DND-41 (cell line): ENCODE measurements at regions not wholly inside any gene's neighbourhood (a gene's known extent, or its start where the extent isn't known, plus 50 kb on each side); places are given as distances from the start of the nearest gene placed in this dataset.

Experiments used
- ATAC-seq: fragments of 200-7000 bp; cut with Tn5 transposase; 3 replicates; pipeline ENCODE4 v1.9.1; 2021; ENCODE audit warnings: low read depth; ENCODE audit not compliant: insufficient read depth
- DNase-seq: peaks from one replicate; pipeline ENCODE4 v3.0.0-alpha.2; 2020
- H2AFZ ChIP-seq: 2 replicates; pipeline ENCODE4 v1.6.0; 2012; ENCODE audit warnings: low read depth, low read length
- H3K27ac ChIP-seq: 2 replicates; pipeline ENCODE4 v1.5.1; 2012; ENCODE audit warnings: low read length, inconsistent platforms
- H3K27me3 ChIP-seq: fragments of 200-600 bp; sonication (generic); 2 replicates; pipeline ENCODE4 v1.6.0; 2012; ENCODE audit warnings: low read length, mild to moderate bottlenecking, inconsistent platforms; ENCODE audit not compliant: insufficient read depth, poor library complexity
- H3K36me3 ChIP-seq: 2 replicates; pipeline ENCODE4 v1.5.1; 2012; ENCODE audit warnings: low read length, inconsistent platforms; ENCODE audit not compliant: insufficient read depth
- H3K4me1 ChIP-seq: 2 replicates; pipeline ENCODE4 v1.5.1; 2012; ENCODE audit warnings: mild to moderate bottlenecking, low read length; ENCODE audit not compliant: insufficient read depth
- H3K4me2 ChIP-seq: 2 replicates; pipeline ENCODE4 v1.6.0; 2012; ENCODE audit warnings: mild to moderate bottlenecking, moderate library complexity, low read length, inconsistent platforms; ENCODE audit not compliant: insufficient read depth
- H3K4me3 ChIP-seq, 2 experiments: fragments of 200-600 bp in 1 of 2; shearing (Covaris generic) in 1 of 2; 2 replicates each; pipeline ENCODE4 v1.5.1; 2012 to 2016; ENCODE audit warnings: inconsistent platforms in 2 of 2, low read length in 2 of 2, mild to moderate bottlenecking in 2 of 2, low read depth in 1 of 2, moderate library complexity in 1 of 2
- H3K79me2 ChIP-seq: 2 replicates; pipeline ENCODE4 v1.6.0; 2012; ENCODE audit warnings: low read length, inconsistent platforms; ENCODE audit not compliant: insufficient read depth
- H3K9ac ChIP-seq: 2 replicates; pipeline ENCODE4 v1.6.0; 2012; ENCODE audit warnings: low read depth, mild to moderate bottlenecking, inconsistent platforms, low read length, moderate library complexity
- H3K9me3 ChIP-seq: 2 replicates; pipeline ENCODE4 v1.5.1; 2012; ENCODE audit warnings: low read length, moderate library complexity, mild to moderate bottlenecking, inconsistent platforms; ENCODE audit not compliant: insufficient read depth, severe bottlenecking
- H4K20me1 ChIP-seq: 2 replicates; pipeline ENCODE4 v1.6.0; 2012; ENCODE audit warnings: low read length; ENCODE audit not compliant: insufficient read depth
- EZH2 ChIP-seq: IDR thresholded peaks from 3 replicates; pipeline ENCODE4 v1.6.1; 2012; ENCODE audit warnings: borderline replicate concordance, low read depth, mild to moderate bottlenecking, moderate library complexity, low read length, inconsistent platforms; ENCODE audit not compliant: severe bottlenecking
- TF ChIP-seq, protein P1 (sequence below): IDR thresholded peaks from 2 replicates; pipeline ENCODE4 v1.5.1; 2012; ENCODE audit warnings: borderline replicate concordance, low read length, moderate library complexity, mild to moderate bottlenecking; ENCODE audit not compliant: poor library complexity, severe bottlenecking; ENCODE audit errors: extremely low read depth

DNA sequence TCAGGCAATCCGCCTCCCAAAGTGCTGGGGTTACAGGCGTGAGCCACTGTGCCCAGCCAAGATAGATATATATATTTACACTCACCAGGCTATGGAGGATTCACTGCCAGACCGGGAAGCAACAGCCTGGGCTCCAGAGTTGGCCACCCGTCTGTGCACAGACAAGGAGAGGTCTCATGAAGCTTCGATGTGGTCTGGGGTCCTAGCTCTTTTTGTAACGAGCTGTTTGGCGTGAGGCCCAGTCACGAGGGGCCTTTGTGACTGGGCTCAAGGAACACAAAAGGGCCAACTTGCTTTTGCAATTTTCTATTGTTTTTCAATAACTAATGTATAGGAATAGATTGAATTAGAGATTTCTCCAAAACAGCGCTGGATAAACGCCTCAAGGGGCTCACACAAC is 77.6 kb upstream of the EIF5 start:
- no peak for ATAC-seq
- Histone ChIP-seq H3K4me3 (no peak overlapping the region), H3K27ac (no peak overlapping the region), H2AFZ (no peak overlapping the region), H3K4me1 (no peaks in the 10 kb centered on the region), H3K9ac (no peak overlapping the region), H3K9me3 (no peaks in the 10 kb centered on the region), H3K36me3 (no peaks in the 10 kb centered on the region), H3K79me2 (no peaks in the 10 kb centered on the region), H3K27me3 (peaks cover 4% of the 10 kb centered on the region), H4K20me1 (no peaks in the 10 kb centered on the region), H3K4me2 (no peak overlapping the region)
- no peak for DNase-seq
- TF ChIP-seq, protein P1, sequence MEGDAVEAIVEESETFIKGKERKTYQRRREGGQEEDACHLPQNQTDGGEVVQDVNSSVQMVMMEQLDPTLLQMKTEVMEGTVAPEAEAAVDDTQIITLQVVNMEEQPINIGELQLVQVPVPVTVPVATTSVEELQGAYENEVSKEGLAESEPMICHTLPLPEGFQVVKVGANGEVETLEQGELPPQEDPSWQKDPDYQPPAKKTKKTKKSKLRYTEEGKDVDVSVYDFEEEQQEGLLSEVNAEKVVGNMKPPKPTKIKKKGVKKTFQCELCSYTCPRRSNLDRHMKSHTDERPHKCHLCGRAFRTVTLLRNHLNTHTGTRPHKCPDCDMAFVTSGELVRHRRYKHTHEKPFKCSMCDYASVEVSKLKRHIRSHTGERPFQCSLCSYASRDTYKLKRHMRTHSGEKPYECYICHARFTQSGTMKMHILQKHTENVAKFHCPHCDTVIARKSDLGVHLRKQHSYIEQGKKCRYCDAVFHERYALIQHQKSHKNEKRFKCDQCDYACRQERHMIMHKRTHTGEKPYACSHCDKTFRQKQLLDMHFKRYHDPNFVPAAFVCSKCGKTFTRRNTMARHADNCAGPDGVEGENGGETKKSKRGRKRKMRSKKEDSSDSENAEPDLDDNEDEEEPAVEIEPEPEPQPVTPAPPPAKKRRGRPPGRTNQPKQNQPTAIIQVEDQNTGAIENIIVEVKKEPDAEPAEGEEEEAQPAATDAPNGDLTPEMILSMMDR: no peak
- TF ChIP-seq EZH2: no peak

DNA sequence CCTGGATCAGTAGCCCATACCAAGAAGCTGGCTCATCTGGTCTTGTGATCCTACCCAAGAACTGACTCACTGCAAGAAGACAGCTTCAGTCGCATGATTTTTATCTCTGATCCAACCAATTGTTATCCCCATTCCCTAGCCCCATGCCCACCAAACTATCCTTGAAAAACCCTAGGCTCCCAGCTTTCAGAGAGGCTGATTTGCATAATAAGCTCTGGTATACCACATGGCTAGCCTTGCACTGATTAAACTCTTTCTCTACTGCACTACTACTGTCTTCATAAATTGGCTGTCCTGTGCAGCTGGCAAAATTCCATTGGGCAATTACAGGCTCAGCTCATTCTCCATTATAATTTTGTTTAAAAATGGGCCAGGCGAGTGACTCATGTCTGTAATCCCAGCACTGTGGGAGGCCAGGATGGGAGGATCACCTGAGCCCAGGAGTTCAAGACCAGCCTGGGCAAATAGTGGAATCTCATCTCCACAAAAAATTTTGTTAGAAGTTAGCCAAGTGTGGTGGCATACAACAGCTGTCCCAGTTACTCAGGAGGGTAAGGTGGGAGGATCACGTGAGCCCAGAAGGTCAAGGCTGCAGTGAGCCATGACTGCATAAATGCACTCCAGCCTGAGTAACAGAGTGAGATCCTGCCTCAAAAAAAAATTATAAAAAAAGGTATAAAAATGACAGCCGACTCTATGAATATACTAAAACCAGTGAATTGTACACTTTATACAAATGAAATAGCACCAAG is 76.7 kb upstream of the EIF5 start:
- Histone ChIP-seq H3K4me2 (no peak overlapping the region), H3K27ac (no peak overlapping the region), H3K79me2 (no peaks in the 10 kb centered on the region), H4K20me1 (no peaks in the 10 kb centered on the region), H2AFZ (no peak overlapping the region), H3K4me3 (no peak overlapping the region), H3K36me3 (no peaks in the 10 kb centered on the region), H3K9ac (no peak overlapping the region), H3K27me3 (peaks cover 4% of the 10 kb centered on the region), H3K4me1 (no peaks in the 10 kb centered on the region), H3K9me3 (no peaks in the 10 kb centered on the region)
- ATAC-seq (no peak), DNase-seq (no peak)
- no peak for TF ChIP-seq EZH2
- TF ChIP-seq, protein P1: no peak

DNA sequence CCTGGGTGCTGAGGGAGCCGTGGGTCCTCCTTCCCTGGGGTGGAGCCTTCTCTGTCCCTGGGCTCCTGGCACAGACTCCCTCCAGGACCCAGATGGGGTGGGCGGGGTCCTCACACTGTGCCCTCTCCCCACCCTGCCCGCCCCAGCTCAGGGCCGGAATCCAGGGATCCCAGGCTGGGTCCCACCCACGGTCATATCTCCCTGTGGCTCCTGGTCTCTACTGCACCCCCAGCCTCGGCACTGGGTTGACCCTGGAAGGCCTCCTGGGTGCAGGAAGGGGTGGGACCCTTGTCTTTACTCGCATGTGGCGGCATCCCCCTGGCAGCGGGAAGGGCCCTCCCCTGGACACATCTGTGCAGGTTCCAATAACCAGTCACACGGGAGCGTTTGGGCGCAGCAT is 75.8 kb upstream of the EIF5 start:
- TF ChIP-seq EZH2: no peak
- TF ChIP-seq, protein P1: no peak
- DNase-seq: no peak
- Histone ChIP-seq H3K27ac (no peak overlapping the region), H3K4me1 (no peaks in the 10 kb centered on the region), H3K27me3 (peaks cover 4% of the 10 kb centered on the region), H4K20me1 (no peaks in the 10 kb centered on the region), H3K79me2 (no peaks in the 10 kb centered on the region), H3K9me3 (no peaks in the 10 kb centered on the region), H3K9ac (no peak overlapping the region), H3K4me3 (no peak overlapping the region), H3K4me2 (no peak overlapping the region), H3K36me3 (no peaks in the 10 kb centered on the region), H2AFZ (no peak overlapping the region)
- no peak for ATAC-seq
